Lung (tissue), 11 donors: ENCODE measurements at regions not wholly inside any gene's neighbourhood (a gene's known extent, or its start where the extent isn't known, plus 50 kb on each side); places are given as distances from the start of the nearest gene placed in this dataset.
A peak's percentile ranks its signal among the peaks of the same experiment; 100 is the strongest.

Experiments used
- ATAC-seq: fragments of 200-7000 bp; cut with Tn5 transposase; one replicate; pipeline ENCODE4 v1.9.1; 2020; ENCODE audit warnings: moderate number of reproducible peaks; ENCODE audit not compliant: insufficient read depth, low FRiP score
- DNase-seq, 3 donors: peaks; one replicate each; pipeline ENCODE4 v3.0.0-alpha.2; 2013 to 2017
- H3K27ac ChIP-seq, 2 donors: one replicate each; pipeline ENCODE4 v1.5.1; 2013; ENCODE audit warnings: mild to moderate bottlenecking in 2 of 2, moderate library complexity in 2 of 2, control low read depth in 1 of 2, inconsistent platforms in 1 of 2, low read depth in 1 of 2, low read length in 1 of 2
- H3K27me3 ChIP-seq, 3 donors: one replicate each; pipeline ENCODE4 v1.5.1; 2013; ENCODE audit warnings: low read length in 2 of 3; ENCODE audit not compliant: control insufficient read depth in 3 of 3, insufficient read depth in 3 of 3
- H3K36me3 ChIP-seq, 4 donors: one replicate each; pipeline ENCODE4 v1.5.1; 2013; ENCODE audit warnings: low read length in 4 of 4, mild to moderate bottlenecking in 1 of 4, moderate library complexity in 1 of 4; ENCODE audit not compliant: control insufficient read depth in 4 of 4, insufficient read depth in 4 of 4
- H3K4me1 ChIP-seq, 5 donors: one replicate each; pipeline ENCODE4 v1.5.1; 2013; ENCODE audit warnings: low read length in 5 of 5, mild to moderate bottlenecking in 2 of 5, moderate library complexity in 1 of 5; ENCODE audit not compliant: control insufficient read depth in 5 of 5, insufficient read depth in 5 of 5
- H3K4me3 ChIP-seq: one replicate; pipeline ENCODE4 v1.5.1; 2013; ENCODE audit warnings: mild to moderate bottlenecking, control low read depth, moderate library complexity
- H3K9ac ChIP-seq, 2 donors: one replicate each; pipeline ENCODE4 v1.5.1; 2013; ENCODE audit warnings: low read length in 2 of 2, control low read depth in 1 of 2; ENCODE audit not compliant: insufficient read depth in 1 of 2
- H3K9me3 ChIP-seq, 4 donors: one replicate each; pipeline ENCODE4 v1.5.1; 2013; ENCODE audit warnings: low read length in 3 of 4, mild to moderate bottlenecking in 1 of 4, moderate library complexity in 1 of 4; ENCODE audit not compliant: control insufficient read depth in 4 of 4, insufficient read depth in 3 of 4
- CTCF ChIP-seq: IDR thresholded peaks from 2 replicates; pipeline ENCODE4 v1.5.1; 2012; ENCODE audit warnings: mild to moderate bottlenecking; ENCODE audit errors: control extremely low read depth, extremely low read depth
- WGBS, 2 donors: extraction: QIAGEN DNeasy Blood & Tissue Kit; methylation state at CpG; one replicate each; pipeline ENCODE4 v1.1.7; 2013; 5-methylcytosine and 5-hydroxymethylcytosine counted together
- donor health status: control.
- donor health status: control.
- donor health status: Bipolar disorder and iron deficiency.
- donor health status: healthy.
- donor health status: DM: yes; HTN: yes; CAD: no.

- DNase-seq: no peak
- no peaks in the 10 kb centered on the region for H3K36me3 ChIP-seq
- no peak for ATAC-seq
- no peaks in the 10 kb centered on the region for H3K27me3 ChIP-seq
- no peak overlapping the region for H3K9ac ChIP-seq
- H3K27ac ChIP-seq: no peak overlapping the region
- TF ChIP-seq CTCF: no peak
- no peak overlapping the region for H3K4me3 ChIP-seq
- peaks cover 0 to 22% (median 9%) of the 10 kb centered on the region in 5 donors for H3K4me1 ChIP-seq
- H3K9me3 ChIP-seq: peaks cover 0 to 1% (median 0%) of the 10 kb centered on the region in 4 donors
- WGBS, 2 donors: 70 to 79% methylated on average over 4 of the region's 4 CpGs
Measured at GRCh38 chr4:38320833-38321232, 343.2 kb upstream of the KLF3 start.

- Histone ChIP-seq H3K4me3 (no peak overlapping the region), H3K4me1 (peaks cover 0 to 22% (median 9%) of the 10 kb centered on the region in 5 donors), H3K27me3 (no peaks in the 10 kb centered on the region), H3K27ac (no peak overlapping the region), H3K9ac (no peak overlapping the region), H3K36me3 (no peaks in the 10 kb centered on the region), H3K9me3 (peaks cover 0 to 1% (median 0%) of the 10 kb centered on the region in 4 donors)
- WGBS, 2 donors: 66 to 82% methylated on average over 4 of the region's 4 CpGs
- no peak for TF ChIP-seq CTCF
- ATAC-seq (no peak), DNase-seq (peak; percentile 44 to 73 (median 66))
Measured at GRCh38 chr4:38322714-38323113, 341.3 kb upstream of the KLF3 start.

- Histone ChIP-seq H3K4me1 (peaks cover 0 to 20% (median 9%) of the 10 kb centered on the region in 5 donors), H3K36me3 (no peaks in the 10 kb centered on the region), H3K27ac (no peak overlapping the region), H3K27me3 (no peaks in the 10 kb centered on the region), H3K4me3 (no peak overlapping the region), H3K9me3 (peaks cover 0 to 1% (median 0%) of the 10 kb centered on the region in 4 donors), H3K9ac (peak overlapping the region in 1 of 2 donors; percentile 3)
- no peak for ATAC-seq
- TF ChIP-seq CTCF: no peak
- 61 to 76% methylated on average over 4 of the region's 4 CpGs for WGBS, 2 donors
- DNase-seq: no peak
Measured at GRCh38 chr4:38323141-38323641, 340.8 kb upstream of the KLF3 start.
